ENCODE measurements at regions not wholly inside any gene's neighbourhood (a gene's known extent, or its start where the extent isn't known, plus 50 kb on each side); places are given as distances from the start of the nearest gene placed in this dataset.
A peak's percentile ranks its signal among the peaks of the same experiment; 100 is the strongest.

DNA sequence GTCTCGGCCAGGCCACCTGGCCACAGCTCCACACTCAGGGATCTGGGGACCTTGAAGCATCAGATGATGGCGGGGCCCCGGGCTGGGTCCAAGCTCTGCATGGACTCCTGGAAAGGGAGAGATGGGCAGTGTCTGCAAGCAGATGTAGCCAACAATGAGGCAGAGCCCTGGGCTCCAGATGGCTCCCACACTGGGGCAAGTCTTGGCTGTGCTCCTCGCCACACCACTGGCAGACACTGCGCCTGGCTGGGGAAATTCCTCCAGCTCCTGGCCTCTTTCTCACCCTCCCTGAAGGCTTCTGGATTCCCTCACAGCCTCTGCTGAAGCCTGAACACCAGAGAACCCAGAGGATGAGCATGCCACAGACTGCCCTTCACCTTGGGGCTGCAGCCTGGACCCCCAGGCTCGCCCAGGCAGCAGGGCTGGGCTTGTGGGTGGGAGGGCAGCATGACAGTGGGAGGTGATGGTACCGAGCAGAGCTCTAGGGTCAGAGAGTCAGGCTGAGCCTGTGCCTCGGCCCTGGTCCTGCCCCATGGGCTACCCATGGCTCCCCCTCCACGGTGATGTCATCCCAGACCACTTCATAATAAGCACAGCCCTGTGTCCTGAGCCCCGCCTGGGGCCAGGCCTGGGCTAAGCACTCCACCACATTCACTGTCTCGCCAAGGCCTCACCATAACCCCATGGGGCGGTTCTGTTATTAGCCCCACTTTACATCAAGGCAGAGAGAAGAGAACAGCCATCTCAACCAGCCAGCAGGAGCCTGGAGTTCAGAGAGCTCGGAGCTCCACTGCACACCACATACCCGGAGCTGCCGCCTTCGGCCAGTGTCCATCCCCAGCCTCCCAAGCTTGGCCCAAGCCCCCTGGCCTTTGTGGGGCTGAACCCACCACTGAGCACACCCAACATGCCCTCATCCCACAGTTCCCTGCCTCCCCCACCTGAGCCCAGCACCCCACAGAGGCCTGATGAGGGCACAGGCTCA, 62.2 kb upstream of the ADAMTS2 start:
- Histone ChIP-seq H3K4me3 (no peak overlapping the region), H3K9me3 (no peaks in the 10 kb centered on the region), H3K4me1 (no peaks in the 10 kb centered on the region), H3K36me3 (no peaks in the 10 kb centered on the region), H3K27ac (no peak overlapping the region), H3K27me3 (no peaks in the 10 kb centered on the region)
- peak in 1 of 2 donors; percentile 59 for DNase-seq
- TF ChIP-seq, protein P1, sequence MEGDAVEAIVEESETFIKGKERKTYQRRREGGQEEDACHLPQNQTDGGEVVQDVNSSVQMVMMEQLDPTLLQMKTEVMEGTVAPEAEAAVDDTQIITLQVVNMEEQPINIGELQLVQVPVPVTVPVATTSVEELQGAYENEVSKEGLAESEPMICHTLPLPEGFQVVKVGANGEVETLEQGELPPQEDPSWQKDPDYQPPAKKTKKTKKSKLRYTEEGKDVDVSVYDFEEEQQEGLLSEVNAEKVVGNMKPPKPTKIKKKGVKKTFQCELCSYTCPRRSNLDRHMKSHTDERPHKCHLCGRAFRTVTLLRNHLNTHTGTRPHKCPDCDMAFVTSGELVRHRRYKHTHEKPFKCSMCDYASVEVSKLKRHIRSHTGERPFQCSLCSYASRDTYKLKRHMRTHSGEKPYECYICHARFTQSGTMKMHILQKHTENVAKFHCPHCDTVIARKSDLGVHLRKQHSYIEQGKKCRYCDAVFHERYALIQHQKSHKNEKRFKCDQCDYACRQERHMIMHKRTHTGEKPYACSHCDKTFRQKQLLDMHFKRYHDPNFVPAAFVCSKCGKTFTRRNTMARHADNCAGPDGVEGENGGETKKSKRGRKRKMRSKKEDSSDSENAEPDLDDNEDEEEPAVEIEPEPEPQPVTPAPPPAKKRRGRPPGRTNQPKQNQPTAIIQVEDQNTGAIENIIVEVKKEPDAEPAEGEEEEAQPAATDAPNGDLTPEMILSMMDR (IDR thresholded peaks at IDR 0.05) = no peak
- TF ChIP-seq POLR2A (IDR thresholded peaks at IDR 0.05) (no peak), POLR2AphosphoS5 (IDR thresholded peaks at IDR 0.05) (no peak), EP300 (IDR thresholded peaks at IDR 0.05) (no peak)
- intact Hi-C loops (cut with DNase I; ENCODE audit: low total_unique reads) = no loop called here
- 75 to 82% (median 78%) methylated on average over 14 to 16 of the region's 16 CpGs for WGBS, 5 donors

DNA sequence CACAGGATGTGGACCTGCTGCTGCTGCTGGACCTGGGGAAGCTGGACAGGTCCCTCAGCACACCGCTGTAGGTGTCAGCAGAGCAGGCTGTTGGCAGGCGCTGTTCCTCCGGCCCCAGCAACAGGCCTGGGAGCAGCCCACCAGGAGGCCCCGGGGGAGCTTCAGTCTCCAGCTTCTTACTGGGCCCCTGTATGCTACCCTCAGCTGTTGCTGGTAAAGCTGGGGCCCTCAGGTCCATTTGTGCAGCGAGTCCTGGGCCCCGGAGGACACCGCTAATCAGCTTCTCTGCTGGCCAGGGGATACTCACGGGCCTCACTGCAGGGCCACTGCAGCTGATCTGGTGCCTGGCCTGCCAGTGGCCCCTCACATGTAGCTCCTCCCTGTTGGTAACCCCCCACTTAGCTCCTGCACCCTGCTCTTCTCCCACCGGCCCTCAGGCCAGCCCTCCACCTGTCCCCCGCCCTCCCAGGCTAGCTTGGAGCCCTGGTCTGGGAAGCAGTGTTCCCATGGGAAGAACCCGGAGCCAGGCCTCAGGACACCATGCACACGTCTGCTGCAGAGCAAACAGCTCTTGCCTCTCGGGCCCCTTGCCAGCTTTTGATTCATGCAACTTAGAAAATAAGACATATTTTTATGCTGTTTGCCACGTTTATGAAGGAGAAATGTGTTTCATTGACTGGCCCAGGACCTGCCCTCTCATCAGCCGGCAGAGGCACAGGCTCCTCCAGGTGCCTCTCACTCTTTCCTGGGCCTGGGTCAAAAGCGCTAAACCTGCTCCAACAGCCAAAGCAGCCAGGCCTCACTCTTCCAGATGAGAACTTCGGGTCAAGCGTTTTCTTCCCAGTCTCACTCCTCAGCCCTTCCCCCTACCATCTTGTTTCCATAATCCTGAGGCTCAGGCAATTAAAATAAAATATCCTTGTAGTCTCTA, 61.0 kb upstream of the ADAMTS2 start:
- DNase-seq = peak in 1 of 2 donors; percentile 60
- 56 to 75% (median 66%) methylated on average over 13 to 18 of the region's 18 CpGs for WGBS, 5 donors
- no peaks in the 10 kb centered on the region for H3K4me1 ChIP-seq
- H3K27me3 ChIP-seq = no peaks in the 10 kb centered on the region
- H3K36me3 ChIP-seq = no peaks in the 10 kb centered on the region
- H3K27ac ChIP-seq = no peak overlapping the region
- H3K4me3 ChIP-seq = no peak overlapping the region
- H3K9me3 ChIP-seq = peaks cover 0 to 4% (median 3%) of the 10 kb centered on the region in 4 donors
- no peak for TF ChIP-seq POLR2AphosphoS5 (IDR thresholded peaks at IDR 0.05)
- TF ChIP-seq, protein P1 (IDR thresholded peaks at IDR 0.05) = no peak
- no peak for TF ChIP-seq EP300 (IDR thresholded peaks at IDR 0.05)
- TF ChIP-seq POLR2A (IDR thresholded peaks at IDR 0.05) = no peak
- intact Hi-C loops (cut with DNase I; ENCODE audit: low total_unique reads) = no loop called here

DNA sequence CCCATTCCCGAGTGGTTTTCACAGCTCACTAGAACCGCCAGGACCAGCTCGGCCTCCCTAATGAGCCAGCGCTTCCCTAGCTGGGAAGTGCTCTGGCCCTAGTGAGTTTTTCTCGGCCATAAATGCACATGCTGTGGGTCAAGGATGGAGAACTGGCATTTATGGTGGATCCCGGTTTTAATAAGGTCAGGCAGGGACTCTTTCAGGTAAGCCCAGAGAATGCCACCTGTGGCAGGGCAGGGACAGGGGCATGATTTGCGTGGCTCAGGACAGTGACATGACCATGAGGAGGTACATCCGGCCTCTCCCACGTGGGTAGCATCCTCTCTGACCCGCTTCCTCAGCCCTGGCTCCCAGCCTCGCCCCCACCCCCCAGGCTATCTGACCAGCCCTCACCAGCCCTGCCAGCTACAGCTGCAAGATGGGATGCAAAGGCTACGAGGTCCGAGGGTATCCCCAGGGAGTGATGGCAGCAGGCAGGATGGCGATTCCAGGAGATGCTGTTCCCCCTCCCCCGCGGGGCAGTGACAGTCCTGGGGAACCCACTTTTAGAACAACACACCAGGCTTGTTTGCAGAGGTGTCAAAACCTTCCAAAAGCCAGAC, 60.3 kb upstream of the ADAMTS2 start:
- H3K27me3 ChIP-seq = no peaks in the 10 kb centered on the region
- DNase-seq = no peak
- peaks cover 2 to 12% (median 11%) of the 10 kb centered on the region in 4 donors for H3K9me3 ChIP-seq
- H3K36me3 ChIP-seq = no peaks in the 10 kb centered on the region
- no peak overlapping the region for H3K27ac ChIP-seq
- 81 to 89% (median 88%) methylated on average over 10 to 16 of the region's 16 CpGs for WGBS, 5 donors
- TF ChIP-seq, protein P1 (IDR thresholded peaks at IDR 0.05) = no peak
- TF ChIP-seq EP300 (IDR thresholded peaks at IDR 0.05) = no peak
- no peak for TF ChIP-seq POLR2A (IDR thresholded peaks at IDR 0.05)
- TF ChIP-seq POLR2AphosphoS5 (IDR thresholded peaks at IDR 0.05) = no peak
- intact Hi-C loops (cut with DNase I; ENCODE audit: low total_unique reads) = no loop called here
- H3K4me3 ChIP-seq = no peak overlapping the region
- H3K4me1 ChIP-seq = no peaks in the 10 kb centered on the region

DNA sequence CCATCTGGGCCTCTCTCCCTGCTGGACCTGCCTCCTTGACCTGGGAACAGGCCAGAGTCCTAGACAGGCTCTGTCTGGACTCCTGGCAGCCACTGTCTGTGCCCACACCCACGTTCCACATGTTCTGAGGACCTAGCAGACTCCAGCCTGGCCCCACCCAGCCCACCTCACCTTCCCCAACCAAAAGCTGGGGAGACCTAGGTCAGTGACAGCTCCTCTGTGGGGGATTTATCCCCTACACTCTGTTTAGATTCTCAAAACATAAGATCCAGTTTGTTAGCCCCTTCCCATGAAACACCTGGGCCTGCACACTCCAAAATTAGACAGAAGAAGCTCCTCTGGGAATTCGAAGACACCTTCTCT, 59.8 kb upstream of the ADAMTS2 start:
- DNase-seq = no peak
- intact Hi-C loops (cut with DNase I; ENCODE audit: low total_unique reads) = no loop called here

More for the DNA sequence above, 59.8 kb upstream of the ADAMTS2 start:
- no peak overlapping the region for H3K27ac ChIP-seq
- peaks cover 7 to 17% (median 16%) of the 10 kb centered on the region in 4 donors for H3K9me3 ChIP-seq
- no peaks in the 10 kb centered on the region for H3K27me3 ChIP-seq
- H3K4me3 ChIP-seq = no peak overlapping the region
- no peaks in the 10 kb centered on the region for H3K36me3 ChIP-seq
- 58 to 79% (median 65%) methylated on average over 2 of the region's 2 CpGs for WGBS, 5 donors
- TF ChIP-seq EP300 (IDR thresholded peaks at IDR 0.05) = no peak
- no peak for TF ChIP-seq POLR2A (IDR thresholded peaks at IDR 0.05)
- TF ChIP-seq, protein P1 (IDR thresholded peaks at IDR 0.05) = no peak
- TF ChIP-seq POLR2AphosphoS5 (IDR thresholded peaks at IDR 0.05) = no peak
- H3K4me1 ChIP-seq = no peaks in the 10 kb centered on the region

Measured in stomach (tissue), 8 donors.